Dermis microvascular lymphatic vessel endothelial cell (primary cell): ENCODE measurements at regions not wholly inside any gene's neighbourhood (a gene's known extent, or its start where the extent isn't known, plus 50 kb on each side); places are given as distances from the start of the nearest gene placed in this dataset.

Experiments used
- DNase-seq, 2 donors: peaks; one replicate each; pipeline versions ENCODE4 v3.0.0 to v3.0.0-alpha.2; 2010; ENCODE audit warnings: low read depth in 2 of 2

- peak in 1 of 2 donors; percentile 29 for DNase-seq
Observed at GRCh38 chr17:5785867-5786509, 201.7 kb upstream of the NLRP1 start.

DNA sequence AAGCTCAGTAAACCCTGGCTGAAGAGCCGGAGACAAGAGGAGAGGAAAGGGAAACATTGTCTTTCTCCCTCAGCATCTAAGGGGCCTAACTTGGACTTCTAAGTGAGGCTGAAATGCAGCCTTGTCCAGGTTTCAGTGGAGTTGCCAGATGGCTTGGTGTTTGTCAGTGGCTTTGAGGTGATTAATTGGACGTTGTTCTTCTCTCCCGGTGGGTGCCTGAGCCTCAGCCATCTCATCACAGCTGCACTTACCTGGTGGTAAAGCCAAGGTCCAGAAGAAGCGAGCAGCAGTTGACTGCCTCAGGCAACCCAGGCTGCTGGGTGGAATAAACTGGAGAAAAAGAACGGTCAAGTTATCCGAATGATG, 202.2 kb upstream of the NLRP1 start:
- no peak for DNase-seq

- DNase-seq, result no peak
Observed at GRCh38 chr17:5788266-5788900, 204.1 kb upstream of the NLRP1 start.

GRCh38 chr17:5789528-5789927, 205.2 kb upstream of the NLRP1 start:
- DNase-seq, result no peak

DNA sequence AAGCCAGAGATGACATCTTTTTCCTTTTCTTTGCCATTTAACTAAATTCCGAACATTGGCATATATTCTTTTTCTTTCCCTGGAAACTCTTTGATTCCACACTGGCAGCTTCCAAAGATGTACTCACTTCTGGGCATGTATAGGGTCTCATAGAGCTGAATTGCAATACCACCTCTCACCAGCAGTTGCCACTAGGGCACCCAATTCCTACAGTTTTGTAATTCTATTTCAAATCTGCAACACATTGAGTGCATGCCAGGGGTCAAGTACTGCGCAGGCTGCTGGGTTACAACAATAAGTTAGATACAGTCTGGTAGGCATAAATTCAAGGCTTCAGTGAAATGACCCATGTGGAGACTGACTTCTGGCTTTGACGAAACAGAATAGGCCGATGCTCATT, 208.8 kb upstream of the NLRP1 start:
- no peak for DNase-seq

DNA sequence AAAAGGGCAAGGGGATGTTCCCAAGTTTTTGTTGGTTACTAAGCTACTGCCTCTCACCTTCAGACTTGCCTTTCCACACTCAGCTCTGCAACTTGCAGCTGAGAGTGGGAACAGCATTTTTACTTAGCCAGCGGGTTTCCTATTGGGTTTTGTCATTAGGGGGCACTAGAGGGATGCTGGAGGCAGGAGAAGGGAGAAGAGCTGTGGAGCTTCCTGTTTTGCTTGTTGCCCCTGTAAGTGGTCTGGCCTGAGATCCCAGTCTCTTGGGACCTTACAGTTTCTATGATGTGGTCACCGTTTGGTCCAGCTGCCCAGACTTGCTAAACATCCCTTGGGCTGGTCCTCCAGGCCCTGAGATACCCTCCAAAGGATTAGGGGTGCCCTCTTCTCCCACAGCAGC, 209.6 kb upstream of the NLRP1 start:
- DNase-seq, result peak; percentile 22 to 63

GRCh38 chr17:5794385-5794784, 210.1 kb upstream of the NLRP1 start:
- DNase-seq, result no peak

DNA sequence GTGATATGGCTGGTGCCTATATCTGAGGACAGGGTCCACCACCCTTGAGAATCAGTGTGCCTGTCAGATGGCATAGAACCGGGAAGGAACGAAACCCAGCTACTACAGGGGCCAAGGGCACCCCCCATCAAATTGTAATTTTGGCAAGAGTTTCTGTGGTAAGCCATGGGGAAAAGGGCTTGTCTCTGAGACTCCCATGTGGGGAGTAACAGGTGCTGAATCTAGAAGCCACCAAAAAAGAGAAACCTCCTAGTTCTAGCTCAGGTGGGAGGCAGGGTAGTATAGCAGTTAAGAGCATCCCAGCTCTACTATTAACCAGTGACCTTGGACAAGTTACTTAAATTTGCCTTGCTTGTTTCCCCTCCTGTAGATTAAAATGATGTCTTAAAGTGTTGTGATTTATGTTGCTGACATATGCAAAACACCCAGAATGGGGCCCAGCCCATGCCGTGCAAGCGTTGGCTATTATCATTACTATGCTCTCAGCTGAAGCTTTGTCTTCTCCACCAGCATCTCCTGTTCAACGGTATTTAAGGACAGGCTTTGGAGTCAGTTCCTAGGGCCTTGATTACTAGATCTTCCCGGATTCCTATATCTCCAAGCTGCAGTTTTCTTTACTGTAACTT, 210.7 kb upstream of the NLRP1 start:
- no peak for DNase-seq

GRCh38 chr17:5797447-5798050, 213.2 kb upstream of the NLRP1 start:
- no peak for DNase-seq

DNA sequence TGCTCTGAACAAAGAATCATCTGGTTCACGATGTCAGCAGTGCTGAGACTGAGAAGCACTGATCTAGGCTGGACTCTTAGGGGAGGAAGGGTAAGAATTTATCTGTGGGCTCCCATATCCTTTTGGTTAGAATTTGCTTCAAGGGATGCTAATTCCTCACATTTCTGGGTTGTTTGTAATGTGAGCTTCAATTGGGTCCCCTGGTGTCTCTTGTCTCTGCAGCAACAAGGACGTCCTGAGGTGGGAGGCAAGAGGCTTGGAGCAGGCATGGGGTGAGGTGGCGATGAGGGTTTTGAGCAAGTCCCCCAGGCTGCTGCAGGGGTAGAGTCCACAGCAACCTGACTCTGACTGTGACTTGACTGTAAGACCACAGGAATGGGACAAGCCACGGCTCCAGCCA, 213.8 kb upstream of the NLRP1 start:
- no peak for DNase-seq

DNA sequence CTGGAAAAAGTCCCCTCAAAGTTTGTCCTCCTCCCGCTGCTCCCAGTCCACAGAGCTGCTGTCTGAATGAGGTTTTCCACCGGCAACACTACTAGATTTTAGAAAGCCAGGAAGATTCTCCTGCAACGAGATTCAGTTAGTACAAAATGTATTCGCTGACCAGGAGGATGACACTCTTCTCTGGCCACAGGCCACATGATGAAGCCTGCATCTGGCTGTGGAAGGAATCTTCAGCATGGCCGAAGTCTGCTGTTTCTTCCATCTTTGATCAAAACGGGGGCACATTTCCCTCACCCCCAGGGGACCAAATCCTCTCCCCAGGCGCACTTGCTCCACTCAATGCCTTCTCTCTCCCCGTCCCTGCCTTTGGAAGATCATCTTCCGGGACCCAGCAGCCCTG, 215.8 kb upstream of the NLRP1 start:
- no peak for DNase-seq

GRCh38 chr17:5800646-5801045, 216.3 kb upstream of the NLRP1 start:
- DNase-seq, result no peak

GRCh38 chr17:5804251-5804650, 219.9 kb upstream of the NLRP1 start:
- no peak for DNase-seq

- DNase-seq, result no peak
Observed at GRCh38 chr17:5809056-5809455, 224.7 kb upstream of the NLRP1 start.

- no peak for DNase-seq
Observed at GRCh38 chr17:5809580-5810188, 225.4 kb upstream of the NLRP1 start.

GRCh38 chr17:5812590-5812989, 228.3 kb upstream of the NLRP1 start:
- DNase-seq, result no peak

GRCh38 chr17:5813357-5813756, 229.0 kb upstream of the NLRP1 start:
- no peak for DNase-seq

DNA sequence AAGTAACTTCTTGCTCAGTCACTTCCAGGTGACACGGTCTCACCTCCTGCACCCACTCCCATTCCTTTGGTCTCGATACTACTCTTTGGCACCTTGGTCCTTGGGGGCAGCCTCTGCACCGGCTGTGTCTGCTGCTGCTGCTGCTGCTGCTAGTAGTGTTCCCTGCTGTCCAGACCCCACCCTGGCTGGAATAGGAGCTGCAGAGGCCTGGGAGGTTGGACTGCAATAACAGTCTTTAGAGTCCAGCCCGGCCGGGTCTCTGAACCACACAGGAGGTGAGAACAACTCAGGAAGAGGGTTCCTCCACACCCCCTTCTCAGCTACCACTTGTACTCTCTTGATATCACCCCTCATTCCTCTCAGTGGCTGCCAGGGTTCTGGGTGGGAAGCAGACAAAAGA, 231.1 kb upstream of the NLRP1 start:
- no peak for DNase-seq

- no peak for DNase-seq
Observed at GRCh38 chr17:5816491-5817070, 232.3 kb upstream of the NLRP1 start.

DNA sequence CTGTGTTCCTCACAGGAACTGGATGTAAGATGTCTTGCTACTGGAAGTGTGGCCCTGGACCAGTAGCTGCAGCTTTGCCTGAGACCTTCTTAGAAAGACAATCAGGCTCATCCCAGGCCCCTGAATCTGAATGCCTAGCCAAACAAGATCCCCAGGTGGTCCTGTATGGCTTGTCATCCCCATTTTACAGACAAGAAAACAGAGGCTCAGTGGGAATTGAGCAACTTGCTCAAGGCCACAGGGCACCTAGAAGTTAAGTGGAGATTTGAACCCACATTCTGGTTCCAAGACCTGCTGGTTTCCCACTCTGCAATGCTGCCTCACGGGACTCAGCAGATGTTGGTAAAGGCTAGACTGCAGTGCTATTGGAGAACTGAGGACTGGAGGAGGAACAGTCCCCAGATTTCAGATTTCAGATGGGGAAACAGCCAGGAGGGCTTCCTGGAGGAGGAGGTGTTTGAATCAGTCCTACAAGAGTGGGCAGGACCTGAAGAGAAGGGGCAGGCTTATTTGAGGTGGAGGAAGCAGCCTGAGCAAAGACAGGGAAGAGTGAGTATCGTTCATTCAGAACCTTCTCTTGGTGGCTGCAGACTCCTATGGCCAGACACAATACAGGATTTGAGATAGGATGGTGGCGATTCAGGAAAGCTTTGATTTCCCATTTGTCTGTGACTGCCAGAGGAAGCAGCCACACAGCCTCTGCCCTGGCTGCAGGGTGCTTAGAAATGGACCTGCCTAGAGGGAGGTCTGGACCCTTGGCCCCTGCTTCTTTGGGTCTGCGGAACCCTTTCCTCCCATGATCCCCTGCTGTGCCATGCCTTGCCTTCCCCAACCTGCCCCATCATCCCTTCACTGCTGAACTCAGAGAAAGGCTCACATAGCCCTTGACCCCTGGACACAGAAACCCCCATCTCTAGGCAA, 233.4 kb upstream of the NLRP1 start:
- DNase-seq, result no peak

- no peak for DNase-seq
Observed at GRCh38 chr17:5819396-5819795, 235.1 kb upstream of the NLRP1 start.
